Kidney epithelial cell (primary cell): ENCODE measurements at regions not wholly inside any gene's neighbourhood (a gene's known extent, or its start where the extent isn't known, plus 50 kb on each side); places are given as distances from the start of the nearest gene placed in this dataset.

ENCODE experiments used
- DNase-seq: peaks from one replicate; pipeline ENCODE4 v3.0.0-alpha.2; 2010; ENCODE audit warnings: low read depth
- H3K27me3 ChIP-seq: 2 replicates; pipeline ENCODE4 v1.6.0; 2011; ENCODE audit warnings: low read length; ENCODE audit not compliant: control insufficient read depth, insufficient read depth
- H3K36me3 ChIP-seq: 2 replicates; pipeline ENCODE4 v1.5.1; 2011; ENCODE audit warnings: low read length; ENCODE audit not compliant: control insufficient read depth, insufficient read depth
- H3K4me3 ChIP-seq: 2 replicates; pipeline ENCODE4 v1.5.1; 2011; ENCODE audit warnings: low read depth, mild to moderate bottlenecking, control low read depth, low read length
- CTCF ChIP-seq: IDR thresholded peaks from 2 replicates; pipeline ENCODE4 v1.5.1; 2011; ENCODE audit warnings: mild to moderate bottlenecking, moderate library complexity, low read length, control low read depth, inconsistent platforms; ENCODE audit not compliant: insufficient read depth, poor library complexity, severe bottlenecking

- H3K36me3 ChIP-seq, result no peaks in the 10 kb centered on the region
- H3K27me3 ChIP-seq, result no peaks in the 10 kb centered on the region
- H3K4me3 ChIP-seq, result no peak overlapping the region
- DNase-seq, result no peak
- TF ChIP-seq CTCF, result no peak
Observed at GRCh38 chr7:15094989-15095388, 192.4 kb upstream of the DGKB start.

- no peak overlapping the region for H3K4me3 ChIP-seq
- H3K36me3 ChIP-seq, result no peaks in the 10 kb centered on the region
- no peak for TF ChIP-seq CTCF
- no peaks in the 10 kb centered on the region for H3K27me3 ChIP-seq
- no peak for DNase-seq
Observed at GRCh38 chr7:15087771-15088170, 185.2 kb upstream of the DGKB start.

DNA sequence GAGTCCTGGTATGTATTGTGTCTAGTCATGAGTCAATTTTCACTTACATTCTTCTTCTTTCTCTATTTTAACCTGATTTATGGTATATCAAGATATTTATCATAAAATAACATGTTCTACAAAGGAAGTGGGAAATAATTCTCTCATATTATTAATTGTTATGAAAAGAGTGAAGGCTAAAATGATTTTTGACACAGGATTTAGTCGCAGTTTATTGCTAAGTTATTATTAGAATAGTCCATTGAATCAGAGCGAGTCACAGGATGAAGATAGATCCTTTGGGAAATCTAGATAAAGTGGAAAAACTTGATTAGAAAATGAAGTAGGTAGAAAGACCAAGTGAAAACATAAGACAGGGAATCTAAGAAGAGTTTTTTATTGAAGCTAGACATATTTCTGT, 184.3 kb upstream of the DGKB start:
- no peak for DNase-seq

DNA sequence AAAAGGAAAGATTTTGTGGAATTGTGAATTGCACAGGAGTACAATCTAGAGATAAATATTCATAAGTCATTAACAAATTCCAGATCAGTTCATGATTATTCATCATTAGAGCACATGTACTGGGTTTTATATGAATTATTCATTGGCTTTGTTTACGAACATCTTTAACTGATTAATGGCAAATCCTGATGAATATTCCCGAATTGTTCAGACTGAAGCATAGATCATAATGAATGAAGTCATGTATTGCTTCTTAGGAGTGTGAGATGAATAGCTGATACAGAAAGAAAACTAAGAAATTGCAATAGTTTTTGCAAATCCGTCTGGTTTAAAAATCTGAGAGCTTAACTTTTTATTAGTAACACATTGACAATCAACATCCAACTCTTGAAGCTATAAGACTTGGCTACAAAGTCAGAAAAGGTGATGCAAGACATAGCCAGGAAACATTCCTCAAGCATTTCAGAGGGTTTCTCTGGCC, 183.6 kb upstream of the DGKB start:
- TF ChIP-seq CTCF, result no peak
- no peaks in the 10 kb centered on the region for H3K27me3 ChIP-seq
- DNase-seq, result no peak
- no peaks in the 10 kb centered on the region for H3K36me3 ChIP-seq
- H3K4me3 ChIP-seq, result no peak overlapping the region

More for the DNA sequence above, 184.3 kb upstream of the DGKB start:
- no peaks in the 10 kb centered on the region for H3K27me3 ChIP-seq
- no peak overlapping the region for H3K4me3 ChIP-seq
- no peak for TF ChIP-seq CTCF
- H3K36me3 ChIP-seq, result no peaks in the 10 kb centered on the region

GRCh38 chr7:15085366-15085765, 182.8 kb upstream of the DGKB start:
- no peak for DNase-seq
- Histone ChIP-seq H3K4me3 (no peak overlapping the region), H3K36me3 (no peaks in the 10 kb centered on the region), H3K27me3 (no peaks in the 10 kb centered on the region)
- TF ChIP-seq CTCF, result no peak

DNA sequence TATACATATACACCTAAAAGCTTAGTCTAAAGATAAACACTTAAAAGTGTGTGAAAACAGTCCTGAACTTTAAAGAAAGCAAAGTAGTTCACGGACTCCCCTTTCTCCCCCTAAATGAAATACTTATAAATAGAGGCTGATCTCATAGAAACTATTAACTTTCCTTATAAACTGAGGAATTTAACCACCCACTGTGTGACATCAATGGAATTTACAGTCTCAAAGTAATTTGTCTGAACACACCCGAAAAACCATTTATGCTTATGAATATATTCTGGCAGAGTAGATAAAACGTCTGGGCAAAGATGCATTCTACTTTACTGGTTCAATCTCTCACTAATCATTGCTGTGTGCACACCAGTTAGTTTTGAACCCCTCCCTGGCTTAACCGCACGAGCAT, 181.8 kb upstream of the DGKB start:
- DNase-seq, result no peak
- Histone ChIP-seq H3K4me3 (no peak overlapping the region), H3K27me3 (no peaks in the 10 kb centered on the region), H3K36me3 (no peaks in the 10 kb centered on the region)
- no peak for TF ChIP-seq CTCF
